ENCODE measurements at regions not wholly inside any gene's neighbourhood (a gene's known extent, or its start where the extent isn't known, plus 50 kb on each side); places are given as distances from the start of the nearest gene placed in this dataset.

DNA sequence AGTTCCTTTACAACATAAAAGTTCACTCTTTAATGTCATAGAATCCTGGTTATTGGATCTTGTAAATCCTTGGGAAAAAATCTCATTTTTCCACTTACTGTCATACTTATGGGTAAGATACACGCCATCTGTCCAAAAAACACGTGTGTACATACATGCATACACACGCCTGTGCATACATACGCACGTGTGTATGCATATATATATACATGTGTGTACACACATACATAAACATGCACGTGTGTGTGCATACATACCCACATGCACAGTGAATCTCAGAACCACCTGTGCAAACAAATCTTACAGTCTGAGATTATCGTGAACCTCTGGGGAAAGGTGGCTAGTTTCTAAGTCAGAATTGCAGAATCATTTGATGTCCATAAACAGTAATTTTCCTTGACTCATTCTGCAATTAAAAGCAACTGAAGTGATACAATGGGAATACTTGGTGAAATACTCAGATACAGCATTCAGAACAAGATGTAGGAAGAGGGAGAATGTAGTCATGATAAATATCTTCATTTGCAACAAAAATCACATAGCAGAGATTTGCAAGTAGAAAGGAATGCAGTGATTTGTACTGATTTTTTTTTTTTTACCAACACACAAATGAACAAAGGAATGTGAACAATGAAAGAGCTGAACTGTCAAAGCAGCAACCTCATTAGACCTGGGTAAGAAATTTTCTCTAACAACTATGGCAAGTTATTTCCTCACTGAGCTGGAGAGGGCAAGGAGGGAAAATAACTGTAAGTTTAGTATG, 160.6 kb upstream of the POU1F1 start:
- H3K9me3 ChIP-seq (ENCODE audit: low read length): no peaks in the 10 kb centered on the region

More for the DNA sequence above, 160.6 kb upstream of the POU1F1 start:
- no peak overlapping the region for H3K9ac ChIP-seq (ENCODE audit: low read length)
- H3K4me2 ChIP-seq (ENCODE audit: low read length): no peak overlapping the region
- H2AFZ ChIP-seq (ENCODE audit: low read depth, low read length): no peak overlapping the region
- H3F3A ChIP-seq (ENCODE audit: insufficient read depth, low read length, poor library complexity, severe bottlenecking): no peaks in the 10 kb centered on the region
- no peak overlapping the region for H3K4me3 ChIP-seq (ENCODE audit: low read length)
- H4K20me1 ChIP-seq (ENCODE audit: insufficient read depth): no peaks in the 10 kb centered on the region
- H3K9me2 ChIP-seq (ENCODE audit: insufficient read depth, low read length): no peaks in the 10 kb centered on the region
- H3K79me2 ChIP-seq (replicated peaks; ENCODE audit: insufficient read depth, low read length): no peaks in the 10 kb centered on the region
- no peaks in the 10 kb centered on the region for H3K36me3 ChIP-seq (ENCODE audit: insufficient read depth, low read length)
- H3K27me3 ChIP-seq (ENCODE audit: insufficient read depth, low read depth, low read length): no peaks in the 10 kb centered on the region
- H3K27ac ChIP-seq (ENCODE audit: low read length): no peak overlapping the region
- no peak for TF ChIP-seq SMC3 (conservative IDR thresholded peaks at IDR 0.05; ENCODE audit: poor library complexity)
- TF ChIP-seq CTCF (IDR thresholded peaks at IDR 0.05; ENCODE audit: poor library complexity, severe bottlenecking): no peak
- TF ChIP-seq EZH2 (IDR thresholded peaks at IDR 0.05; ENCODE audit: borderline replicate concordance, insufficient read depth, low read length, poor library complexity, severe bottlenecking): no peak
- no peak for TF ChIP-seq POLR2AphosphoS5 (IDR thresholded peaks at IDR 0.05)
- TF ChIP-seq TAF1 (IDR thresholded peaks at IDR 0.05; ENCODE audit: low read depth): no peak
- TF ChIP-seq MXI1 (conservative IDR thresholded peaks at IDR 0.05; ENCODE audit: poor library complexity, severe bottlenecking): no peak
- no peak for TF ChIP-seq RAD21 (conservative IDR thresholded peaks at IDR 0.05)
- no peak for TF ChIP-seq EP300 (conservative IDR thresholded peaks at IDR 0.05; ENCODE audit: poor library complexity, severe bottlenecking)
- TF ChIP-seq REST (IDR thresholded peaks at IDR 0.05; ENCODE audit: borderline replicate concordance): no peak

Measured in neural cell (in vitro differentiated cells).